Lower leg skin (tissue), 4 donors: ENCODE measurements at regions not wholly inside any gene's neighbourhood (a gene's known extent, or its start where the extent isn't known, plus 50 kb on each side); places are given as distances from the start of the nearest gene placed in this dataset.

Experiments
- DNase-seq, 2 donors: peaks; one replicate each; pipeline ENCODE4 v3.0.0-alpha.2; 2019; ENCODE audit warnings: low spot score in 2 of 2
- H3K4me3 ChIP-seq: fragments of 200-600 bp; sonication (generic); 2 replicates; pipeline ENCODE4 v1.5.1; 2017; ENCODE audit warnings: mild to moderate bottlenecking, low read depth; ENCODE audit not compliant: poor library complexity, severe bottlenecking
- POLR2A ChIP-seq, 2 donors: fragments of 450-650 bp; IDR thresholded peaks; one replicate each; pipeline ENCODE4 v1.6.1; 2016 to 2017; ENCODE audit warnings: antibody characterized with exemption in 2 of 2, mild to moderate bottlenecking in 1 of 2, moderate library complexity in 1 of 2
- WGBS, 2 donors: methylation state at CpG; one replicate each; pipeline ENCODE4 v1.1.5; 2018; 5-methylcytosine and 5-hydroxymethylcytosine counted together
- intact Hi-C: fragments of 100-400 bp; cut with DNase I; formaldehyde crosslinking; loops from one replicate; pipeline ENCODE4 v1.15.0; 2023; ENCODE audit warnings: low total_unique reads
- TF ChIP-seq, protein P1 (sequence below), 3 donors: fragments of 450-650 bp; IDR thresholded peaks; one replicate each; pipeline ENCODE4 v1.5.1; 2016; ENCODE audit warnings: antibody characterized with exemption in 3 of 3, mild to moderate bottlenecking in 3 of 3, moderate library complexity in 2 of 3

DNA sequence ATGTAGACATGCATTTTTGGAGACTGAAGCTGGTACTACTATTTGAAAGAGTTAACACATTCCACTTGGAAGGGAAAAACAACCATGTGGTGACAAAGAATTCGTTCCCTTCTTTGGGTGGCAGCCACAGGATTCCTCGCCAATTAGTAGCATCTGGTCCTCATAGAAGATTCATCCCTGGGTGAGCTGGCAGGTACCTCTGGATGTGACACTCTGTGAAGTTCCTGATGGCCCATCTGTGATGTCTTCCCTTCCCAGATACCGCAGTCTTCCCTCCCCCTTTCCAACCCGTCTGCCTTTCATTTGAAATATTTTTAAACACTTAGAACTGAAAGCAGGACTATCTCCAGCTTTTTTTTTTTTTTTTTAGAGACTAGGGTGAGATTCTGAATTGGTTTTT lies 569.5 kb downstream of the TYW1 start:
- 45 to 49% methylated on average over 4 of the region's 4 CpGs for WGBS, 2 donors
- intact Hi-C loops, result no loop called here
- no peak overlapping the region for H3K4me3 ChIP-seq
- no peak for TF ChIP-seq POLR2A (IDR thresholded peaks at IDR 0.05)
- TF ChIP-seq, protein P1, sequence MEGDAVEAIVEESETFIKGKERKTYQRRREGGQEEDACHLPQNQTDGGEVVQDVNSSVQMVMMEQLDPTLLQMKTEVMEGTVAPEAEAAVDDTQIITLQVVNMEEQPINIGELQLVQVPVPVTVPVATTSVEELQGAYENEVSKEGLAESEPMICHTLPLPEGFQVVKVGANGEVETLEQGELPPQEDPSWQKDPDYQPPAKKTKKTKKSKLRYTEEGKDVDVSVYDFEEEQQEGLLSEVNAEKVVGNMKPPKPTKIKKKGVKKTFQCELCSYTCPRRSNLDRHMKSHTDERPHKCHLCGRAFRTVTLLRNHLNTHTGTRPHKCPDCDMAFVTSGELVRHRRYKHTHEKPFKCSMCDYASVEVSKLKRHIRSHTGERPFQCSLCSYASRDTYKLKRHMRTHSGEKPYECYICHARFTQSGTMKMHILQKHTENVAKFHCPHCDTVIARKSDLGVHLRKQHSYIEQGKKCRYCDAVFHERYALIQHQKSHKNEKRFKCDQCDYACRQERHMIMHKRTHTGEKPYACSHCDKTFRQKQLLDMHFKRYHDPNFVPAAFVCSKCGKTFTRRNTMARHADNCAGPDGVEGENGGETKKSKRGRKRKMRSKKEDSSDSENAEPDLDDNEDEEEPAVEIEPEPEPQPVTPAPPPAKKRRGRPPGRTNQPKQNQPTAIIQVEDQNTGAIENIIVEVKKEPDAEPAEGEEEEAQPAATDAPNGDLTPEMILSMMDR (IDR thresholded peaks at IDR 0.05), result no peak
- DNase-seq, result no peak

DNA sequence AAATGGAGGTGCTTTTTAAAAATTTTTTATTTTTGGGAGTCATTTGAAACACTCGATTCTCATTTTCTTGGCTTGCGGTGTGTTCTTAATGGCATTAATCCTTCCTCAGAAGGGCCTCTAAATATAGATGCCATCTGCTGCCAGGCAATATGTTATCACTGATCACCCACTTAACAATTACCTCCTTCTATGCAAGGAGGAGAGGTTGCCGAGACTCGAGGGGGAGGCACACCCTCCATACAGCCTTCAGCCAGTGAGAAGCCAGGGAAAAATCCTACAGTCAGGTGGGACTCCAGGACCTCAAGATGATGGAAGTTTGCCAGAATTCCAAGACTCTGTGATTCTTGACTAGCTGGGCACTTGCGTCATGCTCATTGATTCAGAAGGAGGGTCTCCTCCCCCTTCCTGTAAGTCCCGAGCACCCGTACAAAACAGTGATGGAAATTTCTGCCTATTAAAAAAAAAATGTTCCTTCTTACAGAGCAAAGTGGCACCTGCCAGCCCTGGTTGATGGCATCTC lies 574.5 kb downstream of the TYW1 start:
- intact Hi-C loops, result no loop called here
- no peak for DNase-seq
- 74 to 80% methylated on average over 7 of the region's 7 CpGs for WGBS, 2 donors
- H3K4me3 ChIP-seq, result no peak overlapping the region
- TF ChIP-seq, protein P1 (IDR thresholded peaks at IDR 0.05), result no peak
- no peak for TF ChIP-seq POLR2A (IDR thresholded peaks at IDR 0.05)

DNA sequence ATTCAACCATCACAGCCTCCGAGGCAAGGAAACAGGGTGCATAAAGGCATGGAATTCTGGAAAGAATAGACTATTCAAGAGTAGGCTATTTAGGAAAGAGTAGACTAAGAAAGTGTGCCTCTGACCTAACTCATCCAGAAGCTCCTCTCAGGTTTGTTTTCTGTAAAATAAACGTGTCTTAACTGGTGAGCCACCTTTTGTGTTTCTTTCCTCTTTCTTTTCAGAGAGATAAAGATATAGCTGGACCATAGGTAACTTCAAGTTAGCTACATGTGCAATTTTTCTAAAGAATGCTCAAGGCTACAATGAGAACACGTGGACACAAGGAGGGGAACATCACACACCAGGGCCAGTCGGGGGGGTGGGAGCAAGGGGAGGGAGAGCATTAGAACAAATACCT lies 577.0 kb downstream of the TYW1 start:
- intact Hi-C loops, result no loop called here
- DNase-seq, result no peak
- no peak overlapping the region for H3K4me3 ChIP-seq
- no peak for TF ChIP-seq POLR2A (IDR thresholded peaks at IDR 0.05)
- TF ChIP-seq, protein P1 (IDR thresholded peaks at IDR 0.05), result no peak
- 68 to 78% methylated on average over 4 of the region's 4 CpGs for WGBS, 2 donors

DNA sequence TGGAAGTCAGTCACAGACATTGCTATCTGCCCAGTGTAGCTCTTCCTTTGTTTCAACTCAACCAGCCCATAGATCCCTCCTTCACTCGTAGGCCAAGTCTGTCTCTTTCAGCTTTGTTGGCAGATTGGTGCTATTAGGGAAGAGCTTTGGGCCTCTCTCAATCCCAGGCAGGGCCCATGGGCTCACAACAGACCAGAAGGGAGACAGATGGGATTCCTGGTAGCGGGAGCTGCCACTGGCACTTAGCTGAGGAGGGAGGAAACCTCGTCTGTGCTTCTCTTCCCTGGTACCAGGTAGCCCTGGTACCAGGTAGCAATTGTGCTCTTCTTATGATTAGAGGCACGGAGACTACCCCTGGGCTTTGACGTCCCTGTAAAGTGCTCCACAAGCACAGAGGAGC lies 592.0 kb downstream of the TYW1 start:
- WGBS, 2 donors, result 63 to 77% methylated on average over 5 of the region's 5 CpGs
- TF ChIP-seq, protein P1 (IDR thresholded peaks at IDR 0.05), result no peak
- TF ChIP-seq POLR2A (IDR thresholded peaks at IDR 0.05), result no peak
- DNase-seq, result no peak
- intact Hi-C loops, result no loop called here
- H3K4me3 ChIP-seq, result no peak overlapping the region

DNA sequence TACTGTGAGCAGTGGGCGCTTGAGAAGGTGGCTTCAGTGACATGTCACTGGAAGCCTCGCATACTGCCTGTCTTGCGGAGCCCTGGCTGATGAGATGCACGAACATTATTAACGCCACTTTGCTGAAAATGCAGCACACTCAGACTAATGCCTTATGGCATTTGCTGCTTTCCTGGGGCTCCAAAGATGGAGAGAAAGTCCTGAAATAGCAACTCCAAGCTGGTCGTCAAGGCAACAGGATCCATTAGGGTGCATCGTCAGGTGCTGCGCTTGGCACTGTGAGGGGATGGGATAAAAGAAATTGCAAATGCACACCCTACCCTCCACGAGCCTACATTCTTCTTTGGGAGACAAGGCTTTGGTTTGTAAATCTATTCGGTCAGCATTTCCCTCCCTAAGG lies 592.5 kb downstream of the TYW1 start:
- intact Hi-C loops, result no loop called here
- no peak for DNase-seq
- 81 to 82% methylated on average over 10 of the region's 10 CpGs for WGBS, 2 donors
- H3K4me3 ChIP-seq, result no peak overlapping the region
- TF ChIP-seq, protein P1 (IDR thresholded peaks at IDR 0.05), result no peak
- no peak for TF ChIP-seq POLR2A (IDR thresholded peaks at IDR 0.05)

DNA sequence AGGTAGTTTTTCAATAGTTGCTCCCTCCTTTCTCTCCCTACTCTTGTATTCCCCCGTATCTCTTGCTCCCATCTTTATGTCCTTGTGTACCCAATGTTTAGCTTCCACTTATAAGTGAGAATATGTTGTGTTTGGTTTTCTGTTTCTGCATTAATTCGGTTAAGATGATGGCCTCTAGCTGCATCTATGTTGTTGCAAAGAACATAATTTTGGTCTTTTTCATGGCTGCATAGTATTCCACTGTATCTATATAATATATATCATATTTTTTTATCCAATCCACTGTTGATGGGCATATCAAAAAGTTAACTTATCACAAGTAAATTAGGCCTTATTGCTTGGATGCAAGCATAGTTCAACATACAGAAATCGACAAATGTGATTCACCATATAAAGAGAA lies 594.0 kb downstream of the TYW1 start:
- H3K4me3 ChIP-seq, result no peak overlapping the region
- 80 to 90% methylated on average over 3 of the region's 3 CpGs for WGBS, 2 donors
- no peak for TF ChIP-seq POLR2A (IDR thresholded peaks at IDR 0.05)
- TF ChIP-seq, protein P1 (IDR thresholded peaks at IDR 0.05), result no peak
- intact Hi-C loops, result no loop called here
- DNase-seq, result no peak
